WTC11 (cell line): ENCODE measurements at regions not wholly inside any gene's neighbourhood (a gene's known extent, or its start where the extent isn't known, plus 50 kb on each side); places are given as distances from the start of the nearest gene placed in this dataset.

Source experiments
- CBFB ChIP-seq: sonication (generic); formaldehyde crosslinking; IDR thresholded peaks from 2 replicates; pipeline ENCODE4 v1.8.1; 2022; ENCODE audit warnings: mild to moderate bottlenecking, low read depth, missing genetic modification reagents
- CTCF ChIP-seq: fragments of 200-600 bp; IDR thresholded peaks from 2 replicates; pipeline ENCODE4 v1.8.0; 2022; ENCODE audit warnings: antibody characterized with exemption
- MAX ChIP-seq: sonication (generic); formaldehyde crosslinking; IDR thresholded peaks from 2 replicates; pipeline ENCODE4 v1.8.0; 2022; ENCODE audit warnings: mild to moderate bottlenecking, missing genetic modification reagents
- MYBL2 ChIP-seq: sonication (generic); formaldehyde crosslinking; IDR thresholded peaks from 2 replicates; pipeline ENCODE4 v1.8.1; 2023; ENCODE audit warnings: mild to moderate bottlenecking, moderate library complexity, missing genetic modification reagents
- NFYB ChIP-seq: sonication (generic); formaldehyde crosslinking; conservative IDR thresholded peaks from 2 replicates; pipeline ENCODE4 v1.8.0; 2022; ENCODE audit warnings: low read depth, missing genetic modification reagents
- TCF7 ChIP-seq: sonication (generic); formaldehyde crosslinking; IDR thresholded peaks from 2 replicates; pipeline ENCODE4 v1.8.0; 2022; ENCODE audit warnings: mild to moderate bottlenecking, low read depth, missing genetic modification reagents, moderate library complexity
- ZNF121 ChIP-seq: sonication (generic); formaldehyde crosslinking; IDR thresholded peaks from 2 replicates; pipeline ENCODE4 v1.8.0; 2023; ENCODE audit warnings: missing genetic modification reagents
- TF ChIP-seq, protein P1 (sequence below): sonication (generic); formaldehyde crosslinking; IDR thresholded peaks from 2 replicates; pipeline ENCODE4 v1.8.1; 2023; ENCODE audit warnings: mild to moderate bottlenecking, missing genetic modification reagents, borderline replicate concordance

- TF ChIP-seq MAX (CRISPR knock-in tag) = no peak
- TF ChIP-seq CTCF = no peak
- no peak for TF ChIP-seq ZNF121 (CRISPR knock-in tag)
- no peak for TF ChIP-seq CBFB
- TF ChIP-seq TCF7 = no peak
- no peak for TF ChIP-seq NFYB (CRISPR knock-in tag)
- TF ChIP-seq, protein P1, sequence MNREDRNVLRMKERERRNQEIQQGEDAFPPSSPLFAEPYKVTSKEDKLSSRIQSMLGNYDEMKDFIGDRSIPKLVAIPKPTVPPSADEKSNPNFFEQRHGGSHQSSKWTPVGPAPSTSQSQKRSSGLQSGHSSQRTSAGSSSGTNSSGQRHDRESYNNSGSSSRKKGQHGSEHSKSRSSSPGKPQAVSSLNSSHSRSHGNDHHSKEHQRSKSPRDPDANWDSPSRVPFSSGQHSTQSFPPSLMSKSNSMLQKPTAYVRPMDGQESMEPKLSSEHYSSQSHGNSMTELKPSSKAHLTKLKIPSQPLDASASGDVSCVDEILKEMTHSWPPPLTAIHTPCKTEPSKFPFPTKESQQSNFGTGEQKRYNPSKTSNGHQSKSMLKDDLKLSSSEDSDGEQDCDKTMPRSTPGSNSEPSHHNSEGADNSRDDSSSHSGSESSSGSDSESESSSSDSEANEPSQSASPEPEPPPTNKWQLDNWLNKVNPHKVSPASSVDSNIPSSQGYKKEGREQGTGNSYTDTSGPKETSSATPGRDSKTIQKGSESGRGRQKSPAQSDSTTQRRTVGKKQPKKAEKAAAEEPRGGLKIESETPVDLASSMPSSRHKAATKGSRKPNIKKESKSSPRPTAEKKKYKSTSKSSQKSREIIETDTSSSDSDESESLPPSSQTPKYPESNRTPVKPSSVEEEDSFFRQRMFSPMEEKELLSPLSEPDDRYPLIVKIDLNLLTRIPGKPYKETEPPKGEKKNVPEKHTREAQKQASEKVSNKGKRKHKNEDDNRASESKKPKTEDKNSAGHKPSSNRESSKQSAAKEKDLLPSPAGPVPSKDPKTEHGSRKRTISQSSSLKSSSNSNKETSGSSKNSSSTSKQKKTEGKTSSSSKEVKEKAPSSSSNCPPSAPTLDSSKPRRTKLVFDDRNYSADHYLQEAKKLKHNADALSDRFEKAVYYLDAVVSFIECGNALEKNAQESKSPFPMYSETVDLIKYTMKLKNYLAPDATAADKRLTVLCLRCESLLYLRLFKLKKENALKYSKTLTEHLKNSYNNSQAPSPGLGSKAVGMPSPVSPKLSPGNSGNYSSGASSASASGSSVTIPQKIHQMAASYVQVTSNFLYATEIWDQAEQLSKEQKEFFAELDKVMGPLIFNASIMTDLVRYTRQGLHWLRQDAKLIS (CRISPR knock-in tag) = no peak
- TF ChIP-seq MYBL2 (CRISPR knock-in tag) = no peak
These were observed 290.0 kb downstream of the HAO1 start for GRCh38 chr20:7650086-7650879.
